CD14-positive monocyte (primary cell): ENCODE measurements at regions not wholly inside any gene's neighbourhood (a gene's known extent, or its start where the extent isn't known, plus 50 kb on each side); places are given as distances from the start of the nearest gene placed in this dataset.
A peak's percentile ranks its signal among the peaks of the same experiment; 100 is the strongest.

ENCODE experiments used
- DNase-seq, 3 donors: peaks; one replicate each; pipeline ENCODE4 v3.0.0-alpha.2; 2011 to 2022
- H2AFZ ChIP-seq: 2 replicates; pipeline ENCODE4 v1.6.0; 2012; ENCODE audit warnings: mild to moderate bottlenecking, low read depth, low read length, inconsistent platforms; ENCODE audit not compliant: insufficient read depth, poor library complexity, severe bottlenecking
- H3K27ac ChIP-seq, 2 donors: 1 replicate in 1 of 2; 2 replicates in 1 of 2; pipeline ENCODE4 v1.5.1; 2012 to 2013; ENCODE audit warnings: low read length in 2 of 2, control low read depth in 1 of 2, inconsistent platforms in 1 of 2, low read depth in 1 of 2, mild to moderate bottlenecking in 1 of 2
- H3K27me3 ChIP-seq, 2 donors: one replicate each; pipeline versions ENCODE4 v1.6.0 to v1.6.1; 2011 to 2013; ENCODE audit warnings: low read length in 2 of 2; ENCODE audit not compliant: control insufficient read depth in 2 of 2, insufficient read depth in 2 of 2
- H3K36me3 ChIP-seq, 2 donors: replicated peaks in 1 of 2; 1 replicate in 1 of 2; 2 replicates in 1 of 2; pipeline versions ENCODE4 v1.5.1 to v1.6.1; 2012 to 2013; ENCODE audit warnings: low read length in 2 of 2, control low read depth in 1 of 2, inconsistent platforms in 1 of 2, mild to moderate bottlenecking in 1 of 2; ENCODE audit not compliant: insufficient read depth in 2 of 2, control insufficient read depth in 1 of 2
- H3K4me1 ChIP-seq, 2 donors: 1 replicate in 1 of 2; 2 replicates in 1 of 2; pipeline versions ENCODE4 v1.5.1 to v1.6.1; 2012 to 2013; ENCODE audit warnings: low read length in 2 of 2, control low read depth in 1 of 2, inconsistent platforms in 1 of 2, mild to moderate bottlenecking in 1 of 2, moderate library complexity in 1 of 2; ENCODE audit not compliant: insufficient read depth in 2 of 2, control insufficient read depth in 1 of 2
- H3K4me2 ChIP-seq: replicated peaks from 2 replicates; pipeline ENCODE3; 2012; ENCODE audit warnings: low read length, moderate library complexity, mild to moderate bottlenecking; ENCODE audit not compliant: poor library complexity, severe bottlenecking; ENCODE audit errors: extremely low read depth
- H3K4me3 ChIP-seq, 3 experiments: fragments of 200-600 bp in 1 of 3; sonication (generic) in 1 of 3; replicated peaks in 1 of 3; 1 replicate in 2 of 3; 2 replicates in 1 of 3; pipeline ENCODE4 v1.5.1; 2011 to 2013; ENCODE audit warnings: low read length in 3 of 3, mild to moderate bottlenecking in 3 of 3, control low read depth in 2 of 3, low read depth in 2 of 3, inconsistent platforms in 1 of 3, moderate library complexity in 1 of 3
- H3K79me2 ChIP-seq: 2 replicates; pipeline ENCODE4 v1.6.0; 2012; ENCODE audit warnings: mild to moderate bottlenecking, control low read depth, inconsistent platforms, low read length, moderate library complexity; ENCODE audit not compliant: insufficient read depth
- H3K9ac ChIP-seq: 2 replicates; pipeline ENCODE4 v1.6.0; 2017; ENCODE audit warnings: low read length, mild to moderate bottlenecking; ENCODE audit not compliant: insufficient read depth, poor library complexity, severe bottlenecking
- H3K9me3 ChIP-seq, 2 donors: replicated peaks in 1 of 2; 1 replicate in 1 of 2; 2 replicates in 1 of 2; pipeline versions ENCODE4 v1.5.1 to v1.6.1; 2012 to 2013; ENCODE audit warnings: low read length in 2 of 2, control low read depth in 1 of 2; ENCODE audit not compliant: control insufficient read depth in 1 of 2, insufficient read depth in 1 of 2
- H4K20me1 ChIP-seq: 2 replicates; pipeline ENCODE4 v1.6.0; 2012; ENCODE audit warnings: mild to moderate bottlenecking, low read length, control low read depth, moderate library complexity; ENCODE audit not compliant: insufficient read depth
- H3K27ac Mint-ChIP-seq, 7 donors: one replicate each; pipeline ENCODE4 v1.8.0; 2020; ENCODE audit warnings: mild to moderate bottlenecking in 7 of 7, mixed read lengths in 7 of 7, moderate library complexity in 6 of 7, inconsistent platforms in 2 of 7
- H3K27me3 Mint-ChIP-seq, 3 donors: one replicate each; pipeline ENCODE4 v1.8.0; 2021 to 2022; ENCODE audit warnings: low read depth in 3 of 3, mild to moderate bottlenecking in 3 of 3, mixed read lengths in 3 of 3, moderate library complexity in 3 of 3, inconsistent platforms in 1 of 3
- H3K36me3 Mint-ChIP-seq, 2 donors: one replicate each; pipeline ENCODE4 v1.8.0; 2020; ENCODE audit warnings: mixed read lengths in 2 of 2, inconsistent platforms in 1 of 2, mild to moderate bottlenecking in 1 of 2
- H3K4me1 Mint-ChIP-seq: one replicate; pipeline ENCODE4 v1.8.0; 2020; ENCODE audit warnings: mild to moderate bottlenecking, mixed read lengths
- H3K4me3 Mint-ChIP-seq, 2 donors: one replicate each; pipeline ENCODE4 v1.8.0; 2020; ENCODE audit warnings: mild to moderate bottlenecking in 2 of 2, mixed read lengths in 2 of 2, moderate library complexity in 1 of 2
- H3K9me3 Mint-ChIP-seq, 7 donors: one replicate each; pipeline ENCODE4 v1.8.0; 2020 to 2022; ENCODE audit warnings: mixed read lengths in 7 of 7, mild to moderate bottlenecking in 6 of 7, moderate library complexity in 6 of 7, inconsistent platforms in 2 of 7
- WGBS: methylation state at CpG from one replicate; pipeline ENCODE4 v1.1.5; 2013; ENCODE audit warnings: missing lambda C conversion rate; ENCODE audit not compliant: insufficient coverage; 5-methylcytosine and 5-hydroxymethylcytosine counted together
- intact Hi-C, 2 donors: fragments of 100-400 bp; cut with micrococcal nuclease; formaldehyde crosslinking; loops; one replicate each; pipeline versions ENCODE4 v1.15.0 to v1.15.1; 2023
- TF ChIP-seq, protein P1 (sequence below): fragments of 200-600 bp; IDR thresholded peaks from one replicate; pipeline ENCODE4 v1.8.0; 2022; ENCODE audit warnings: antibody characterized with exemption, mild to moderate bottlenecking

GRCh38 chr17:77421630-77421972 lies 280.8 kb downstream of the SEC14L1 start:
- 0% methylated on average over 1 of the region's 13 CpGs for WGBS
- peak overlapping the region in 1 of 7 donors; percentile 10 for H3K27ac Mint-ChIP-seq
- Histone ChIP-seq H3K36me3 (peaks cover 15 to 21% of the 10 kb centered on the region in 2 donors), H4K20me1 (peaks cover 63% of the 10 kb centered on the region), H3K9me3 (no peaks in the 10 kb centered on the region), H3K79me2 (peaks cover 71% of the 10 kb centered on the region), H2AFZ (no peak overlapping the region), H3K4me2 (peak overlapping the region; percentile 60), H3K9ac (no peak overlapping the region), H3K4me3 (peak overlapping the region in 1 of 3 experiments; percentile 53), H3K4me1 (peaks cover 52 to 63% of the 10 kb centered on the region in 2 donors), H3K27me3 (no peaks in the 10 kb centered on the region), H3K27ac (no peak overlapping the region)
- peaks cover 13 to 59% of the 10 kb centered on the region in 2 donors for H3K36me3 Mint-ChIP-seq
- H3K4me3 Mint-ChIP-seq, result peak overlapping the region; percentile 54 to 77
- H3K27me3 Mint-ChIP-seq, result peaks cover 0 to 3% (median 1%) of the 10 kb centered on the region in 3 donors
- H3K4me1 Mint-ChIP-seq, result peaks cover 59% of the 10 kb centered on the region
- DNase-seq, result no peak
- H3K9me3 Mint-ChIP-seq, result no peaks in the 10 kb centered on the region
- intact Hi-C loops, result no loop called here
- TF ChIP-seq, protein P1, sequence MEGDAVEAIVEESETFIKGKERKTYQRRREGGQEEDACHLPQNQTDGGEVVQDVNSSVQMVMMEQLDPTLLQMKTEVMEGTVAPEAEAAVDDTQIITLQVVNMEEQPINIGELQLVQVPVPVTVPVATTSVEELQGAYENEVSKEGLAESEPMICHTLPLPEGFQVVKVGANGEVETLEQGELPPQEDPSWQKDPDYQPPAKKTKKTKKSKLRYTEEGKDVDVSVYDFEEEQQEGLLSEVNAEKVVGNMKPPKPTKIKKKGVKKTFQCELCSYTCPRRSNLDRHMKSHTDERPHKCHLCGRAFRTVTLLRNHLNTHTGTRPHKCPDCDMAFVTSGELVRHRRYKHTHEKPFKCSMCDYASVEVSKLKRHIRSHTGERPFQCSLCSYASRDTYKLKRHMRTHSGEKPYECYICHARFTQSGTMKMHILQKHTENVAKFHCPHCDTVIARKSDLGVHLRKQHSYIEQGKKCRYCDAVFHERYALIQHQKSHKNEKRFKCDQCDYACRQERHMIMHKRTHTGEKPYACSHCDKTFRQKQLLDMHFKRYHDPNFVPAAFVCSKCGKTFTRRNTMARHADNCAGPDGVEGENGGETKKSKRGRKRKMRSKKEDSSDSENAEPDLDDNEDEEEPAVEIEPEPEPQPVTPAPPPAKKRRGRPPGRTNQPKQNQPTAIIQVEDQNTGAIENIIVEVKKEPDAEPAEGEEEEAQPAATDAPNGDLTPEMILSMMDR, result no peak

DNA sequence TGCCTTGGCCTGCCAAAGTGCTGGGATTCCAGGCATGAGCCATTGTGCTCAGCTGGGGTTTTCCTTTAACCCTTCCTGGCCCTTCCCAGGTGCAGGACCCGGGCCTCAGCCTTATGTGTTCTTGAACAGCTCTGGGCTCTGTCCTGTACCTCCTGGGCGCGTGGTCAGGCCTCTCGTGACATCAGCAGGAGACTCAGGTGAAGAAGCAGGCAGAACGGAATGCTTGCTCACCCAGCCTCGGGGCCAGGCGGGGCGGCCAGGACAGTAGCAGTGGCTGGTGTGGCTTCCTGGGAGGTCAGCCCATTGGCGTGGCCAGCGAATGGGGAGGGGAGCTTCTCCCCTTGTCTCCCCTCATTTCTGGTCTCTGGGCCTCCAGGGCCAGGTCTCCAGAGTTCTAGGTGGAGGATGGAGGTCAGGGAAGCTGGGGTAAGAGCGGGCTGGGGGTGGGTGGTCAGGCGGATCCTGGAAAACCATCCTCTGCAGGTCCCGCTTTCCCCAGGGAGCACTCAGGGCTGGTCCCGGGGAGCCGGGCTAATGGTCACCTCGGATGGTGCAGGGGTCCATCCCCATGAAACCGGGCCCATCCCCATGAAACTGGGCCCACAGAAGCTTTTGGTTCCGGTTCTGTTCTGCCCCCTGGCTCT lies 281.5 kb downstream of the SEC14L1 start:
- Histone ChIP-seq H3K36me3 (peaks cover 8 to 15% of the 10 kb centered on the region in 2 donors), H3K9me3 (no peaks in the 10 kb centered on the region), H3K27me3 (no peaks in the 10 kb centered on the region), H3K27ac (no peak overlapping the region), H3K4me3 (no peak overlapping the region), H3K9ac (no peak overlapping the region), H2AFZ (no peak overlapping the region), H3K4me2 (no peak overlapping the region), H4K20me1 (peaks cover 57% of the 10 kb centered on the region), H3K4me1 (peaks cover 58 to 69% of the 10 kb centered on the region in 2 donors), H3K79me2 (peaks cover 66% of the 10 kb centered on the region)
- DNase-seq, result no peak
- Mint-ChIP-seq H3K9me3 (no peaks in the 10 kb centered on the region), H3K36me3 (peaks cover 12 to 58% of the 10 kb centered on the region in 2 donors), H3K4me3 (no peak overlapping the region), H3K4me1 (peaks cover 66% of the 10 kb centered on the region), H3K27ac (no peak overlapping the region), H3K27me3 (peaks cover 0 to 3% (median 1%) of the 10 kb centered on the region in 3 donors)
- WGBS, result 98% methylated on average over 14 of the region's 18 CpGs
- intact Hi-C loops, result no loop called here
- TF ChIP-seq, protein P1, result no peak
